GM18861 (cell line): ENCODE measurements at regions not wholly inside any gene's neighbourhood (a gene's known extent, or its start where the extent isn't known, plus 50 kb on each side); places are given as distances from the start of the nearest gene placed in this dataset.

Experiments used
- ATAC-seq: cut with Tn5 transposase; IDR thresholded peaks from one replicate; pipeline ENCODE4 v1.9.1; 2021; ENCODE audit not compliant: unreplicated experiment

- ATAC-seq, result no peak
Observed at GRCh38 chr7:8931906-8932646, 498.7 kb downstream of the NXPH1 start.

- ATAC-seq, result no peak
Observed at GRCh38 chr7:8932751-8933150, 499.3 kb downstream of the NXPH1 start.

- no peak for ATAC-seq
Observed at GRCh38 chr7:8937204-8937603, 503.8 kb downstream of the NXPH1 start.

- ATAC-seq, result no peak
Observed at GRCh38 chr7:8938044-8938805, 504.8 kb downstream of the NXPH1 start.

GRCh38 chr7:8939446-8939845 is 506.0 kb downstream of the NXPH1 start:
- no peak for ATAC-seq

GRCh38 chr7:8963722-8964121 is 530.3 kb downstream of the NXPH1 start:
- ATAC-seq, result no peak

GRCh38 chr7:8965177-8965576 is 531.8 kb downstream of the NXPH1 start:
- no peak for ATAC-seq

GRCh38 chr7:8973601-8974000 is 540.2 kb downstream of the NXPH1 start:
- no peak for ATAC-seq

GRCh38 chr7:8975681-8976080 is 542.3 kb downstream of the NXPH1 start:
- no peak for ATAC-seq

- no peak for ATAC-seq
Observed at GRCh38 chr7:8982338-8982992, 549.1 kb downstream of the NXPH1 start.

GRCh38 chr7:8985255-8985654 is 551.8 kb downstream of the NXPH1 start:
- ATAC-seq, result no peak

GRCh38 chr7:8988267-8988666 is 554.9 kb downstream of the NXPH1 start:
- no peak for ATAC-seq

GRCh38 chr7:8991159-8991558 is 557.8 kb downstream of the NXPH1 start:
- no peak for ATAC-seq

- ATAC-seq, result no peak
Observed at GRCh38 chr7:8998762-8999161, 565.4 kb downstream of the NXPH1 start.

GRCh38 chr7:9013940-9014339 is 580.5 kb downstream of the NXPH1 start:
- ATAC-seq, result no peak

- ATAC-seq, result no peak
Observed at GRCh38 chr7:9017286-9017685, 583.9 kb downstream of the NXPH1 start.

GRCh38 chr7:9022456-9022855 is 589.0 kb downstream of the NXPH1 start:
- ATAC-seq, result no peak

- no peak for ATAC-seq
Observed at GRCh38 chr7:9023675-9024294, 590.4 kb downstream of the NXPH1 start.

- ATAC-seq, result no peak
Observed at GRCh38 chr7:9026121-9026520, 592.7 kb downstream of the NXPH1 start.

GRCh38 chr7:9028012-9028411 is 594.6 kb downstream of the NXPH1 start:
- ATAC-seq, result no peak

- no peak for ATAC-seq
Observed at GRCh38 chr7:9029681-9030530, 596.5 kb downstream of the NXPH1 start.
